Upper lobe of right lung (tissue), 1 donor: ENCODE measurements at regions not wholly inside any gene's neighbourhood (a gene's known extent, or its start where the extent isn't known, plus 50 kb on each side); places are given as distances from the start of the nearest gene placed in this dataset.

Experiments
- ATAC-seq: fragments of 200-7000 bp; cut with Tn5 transposase; one replicate; pipeline ENCODE4 v1.9.1; 2020; ENCODE audit warnings: mild to moderate bottlenecking, moderate library complexity
- DNase-seq: peaks from one replicate; pipeline ENCODE4 v3.0.0-alpha.2; 2020
- H3K27ac ChIP-seq: fragments of 200-600 bp; one replicate; pipeline ENCODE4 v1.8.0; 2022
- H3K27me3 ChIP-seq: fragments of 200-600 bp; one replicate; pipeline ENCODE4 v1.8.0; 2022; ENCODE audit warnings: mild to moderate bottlenecking
- H3K36me3 ChIP-seq: fragments of 200-600 bp; one replicate; pipeline ENCODE4 v1.8.0; 2022
- H3K4me1 ChIP-seq: fragments of 200-600 bp; one replicate; pipeline ENCODE4 v1.8.0; 2022
- H3K4me3 ChIP-seq: fragments of 200-600 bp; one replicate; pipeline ENCODE4 v1.8.0; 2022; ENCODE audit warnings: mild to moderate bottlenecking
- H3K9me3 ChIP-seq: fragments of 200-600 bp; one replicate; pipeline ENCODE4 v1.8.0; 2022
- CTCF ChIP-seq: fragments of 200-600 bp; IDR thresholded peaks from one replicate; pipeline ENCODE4 v1.8.0; 2022; ENCODE audit warnings: antibody characterized with exemption
- intact Hi-C: fragments of 100-400 bp; cut with DNase I; formaldehyde crosslinking; loops from one replicate; pipeline ENCODE4 v1.11.0; 2022
- donor health status: DM: no; HTN: yes; CAD: no; lungs with severe emphysema.

DNA sequence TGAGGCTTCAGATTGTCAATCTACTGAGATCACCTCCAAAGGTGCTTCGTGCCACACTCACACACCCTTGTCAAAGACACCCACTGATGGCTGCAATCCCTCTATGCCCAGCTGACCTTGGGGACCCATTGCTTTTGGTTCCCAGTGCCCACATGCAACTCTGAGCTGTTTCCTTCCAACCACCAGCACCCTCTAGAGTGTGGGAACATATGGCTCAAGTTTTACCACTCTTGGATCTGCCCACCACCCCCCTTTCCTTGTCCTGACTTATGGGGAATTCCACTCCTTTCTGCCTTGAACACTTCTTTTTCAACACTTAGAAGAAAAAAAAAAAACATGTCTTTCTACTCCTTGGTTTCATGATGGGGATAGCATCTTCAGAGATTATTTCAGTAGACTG lies 360.2 kb downstream of the ENC1 start:
- H3K4me1 ChIP-seq: no peaks in the 10 kb centered on the region
- H3K4me3 ChIP-seq: no peak overlapping the region
- intact Hi-C loops: no loop called here
- H3K27me3 ChIP-seq: no peaks in the 10 kb centered on the region
- H3K36me3 ChIP-seq: no peaks in the 10 kb centered on the region
- DNase-seq (no peak), ATAC-seq (no peak)
- H3K9me3 ChIP-seq: no peaks in the 10 kb centered on the region
- TF ChIP-seq CTCF: no peak
- no peak overlapping the region for H3K27ac ChIP-seq

DNA sequence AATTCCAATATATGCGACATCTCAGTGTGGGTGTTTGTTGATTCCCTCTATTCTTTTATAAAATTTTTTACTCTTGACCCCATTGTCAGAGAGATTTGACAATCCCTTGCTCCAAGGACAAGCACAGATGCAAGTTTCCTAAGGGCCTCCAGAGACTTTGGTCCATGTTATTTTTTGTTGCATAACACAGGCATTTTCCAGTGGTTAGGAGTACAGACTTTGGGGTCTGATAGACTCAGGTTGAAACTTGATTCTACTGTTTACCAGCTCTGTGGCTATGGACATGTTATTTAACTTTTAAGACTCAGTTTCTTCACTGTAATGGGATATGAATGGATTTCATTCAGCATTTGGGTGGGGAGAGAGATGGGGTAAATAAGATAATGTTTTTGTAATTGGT lies 361.3 kb downstream of the ENC1 start:
- no peaks in the 10 kb centered on the region for H3K4me1 ChIP-seq
- DNase-seq (no peak), ATAC-seq (no peak)
- intact Hi-C loops: no loop called here
- no peak overlapping the region for H3K27ac ChIP-seq
- H3K27me3 ChIP-seq: no peaks in the 10 kb centered on the region
- no peaks in the 10 kb centered on the region for H3K36me3 ChIP-seq
- H3K4me3 ChIP-seq: no peak overlapping the region
- TF ChIP-seq CTCF: no peak
- H3K9me3 ChIP-seq: no peaks in the 10 kb centered on the region

- H3K4me1 ChIP-seq: peaks cover 4% of the 10 kb centered on the region
- ATAC-seq: no peak
- intact Hi-C loops: no loop called here
Observed at GRCh38 chr5:74277418-74277817, 363.1 kb downstream of the ENC1 start.

GRCh38 chr5:74275171-74275992 lies 365.1 kb downstream of the ENC1 start:
- Histone ChIP-seq H3K4me3 (no peak overlapping the region), H3K4me1 (peaks cover 5% of the 10 kb centered on the region), H3K27ac (no peak overlapping the region), H3K9me3 (no peaks in the 10 kb centered on the region), H3K36me3 (no peaks in the 10 kb centered on the region), H3K27me3 (no peaks in the 10 kb centered on the region)
- intact Hi-C loops: no loop called here
- ATAC-seq (peak; percentile 44), DNase-seq (no peak)
- TF ChIP-seq CTCF: no peak

More at GRCh38 chr5:74277418-74277817, 363.1 kb downstream of the ENC1 start:
- no peaks in the 10 kb centered on the region for H3K9me3 ChIP-seq
- H3K4me3 ChIP-seq: no peak overlapping the region
- no peaks in the 10 kb centered on the region for H3K36me3 ChIP-seq
- no peak overlapping the region for H3K27ac ChIP-seq
- H3K27me3 ChIP-seq: no peaks in the 10 kb centered on the region
- no peak for DNase-seq
- TF ChIP-seq CTCF: no peak

- Histone ChIP-seq H3K4me3 (no peak overlapping the region), H3K27me3 (no peaks in the 10 kb centered on the region), H3K4me1 (peaks cover 5% of the 10 kb centered on the region), H3K36me3 (no peaks in the 10 kb centered on the region), H3K27ac (no peak overlapping the region), H3K9me3 (no peaks in the 10 kb centered on the region)
- TF ChIP-seq CTCF: no peak
- DNase-seq (no peak), ATAC-seq (no peak)
- intact Hi-C loops: no loop called here
Observed at GRCh38 chr5:74274326-74274725, 366.2 kb downstream of the ENC1 start.
